Ammon's horn (tissue), 1 donor: ENCODE measurements at regions not wholly inside any gene's neighbourhood (a gene's known extent, or its start where the extent isn't known, plus 50 kb on each side); places are given as distances from the start of the nearest gene placed in this dataset.
A peak's percentile ranks its signal among the peaks of the same experiment; 100 is the strongest.

ENCODE experiments used
- DNase-seq: peaks from one replicate; pipeline ENCODE4 v3.0.0-alpha.2; 2016; ENCODE audit warnings: low spot score

DNA sequence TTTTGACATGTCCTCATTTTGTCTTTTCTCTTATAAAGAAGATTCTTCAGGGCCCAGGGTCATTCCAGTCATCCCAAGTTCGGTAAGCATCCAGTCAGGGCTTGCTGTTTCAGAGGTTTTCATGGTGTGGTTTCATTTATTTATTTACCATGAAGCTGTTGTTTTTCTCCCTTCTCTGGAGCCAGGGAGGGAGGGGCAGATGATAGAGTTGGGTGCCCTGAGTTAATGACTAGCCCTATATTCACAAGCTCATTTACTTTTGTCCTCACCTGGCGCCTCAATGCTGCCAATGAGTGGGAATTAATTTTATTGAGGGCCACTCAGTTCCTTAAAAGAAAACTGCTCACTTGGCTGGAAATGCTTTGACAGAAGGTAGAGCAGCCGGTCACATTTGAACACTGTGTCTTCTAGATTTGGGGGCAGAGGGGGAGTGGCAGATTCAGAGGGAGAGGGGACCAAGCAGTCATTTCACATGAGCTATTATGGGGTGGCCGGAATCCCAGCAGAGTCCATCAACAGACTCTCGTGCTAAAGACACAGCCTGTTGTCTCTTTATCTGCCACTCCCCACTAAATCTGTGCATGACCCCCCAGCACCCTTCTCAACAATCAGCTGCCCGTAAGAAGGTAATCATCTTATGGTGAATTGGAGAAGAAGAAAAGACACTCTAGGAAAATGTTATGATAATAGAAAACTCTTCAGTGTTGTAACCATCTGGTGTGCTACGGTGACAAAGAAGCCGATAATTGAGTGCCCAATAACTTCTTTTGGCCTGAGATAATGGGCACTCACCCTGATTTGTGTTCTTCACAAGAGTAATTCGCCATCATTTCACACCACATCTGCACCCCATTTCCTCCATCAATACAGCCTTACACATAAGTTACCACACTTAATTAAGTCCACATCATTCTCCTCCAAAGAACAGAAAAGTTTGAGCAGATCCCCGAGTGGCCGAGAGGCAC, 573.5 kb upstream of the JAG1 start:
- no peak for DNase-seq

DNA sequence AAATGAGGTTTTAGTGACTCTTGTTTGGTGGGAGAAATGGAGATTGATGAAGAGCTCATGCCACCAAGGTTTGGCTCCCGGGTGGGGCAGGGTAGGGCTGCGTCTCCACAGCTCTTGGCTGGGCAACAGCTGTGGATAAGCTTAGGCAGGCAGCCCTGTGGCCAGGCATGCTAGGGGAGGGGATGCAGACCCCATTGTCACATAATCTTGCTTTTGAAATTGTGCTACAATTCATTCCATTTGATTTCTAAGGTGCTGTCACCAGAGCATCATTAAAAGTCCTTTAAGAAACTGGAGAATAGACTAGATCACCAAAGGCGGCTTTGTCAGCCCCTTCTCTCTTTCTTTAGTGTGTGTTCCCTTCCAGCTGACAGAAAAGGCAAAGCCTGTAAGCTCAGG, 574.2 kb upstream of the JAG1 start:
- no peak for DNase-seq

DNA sequence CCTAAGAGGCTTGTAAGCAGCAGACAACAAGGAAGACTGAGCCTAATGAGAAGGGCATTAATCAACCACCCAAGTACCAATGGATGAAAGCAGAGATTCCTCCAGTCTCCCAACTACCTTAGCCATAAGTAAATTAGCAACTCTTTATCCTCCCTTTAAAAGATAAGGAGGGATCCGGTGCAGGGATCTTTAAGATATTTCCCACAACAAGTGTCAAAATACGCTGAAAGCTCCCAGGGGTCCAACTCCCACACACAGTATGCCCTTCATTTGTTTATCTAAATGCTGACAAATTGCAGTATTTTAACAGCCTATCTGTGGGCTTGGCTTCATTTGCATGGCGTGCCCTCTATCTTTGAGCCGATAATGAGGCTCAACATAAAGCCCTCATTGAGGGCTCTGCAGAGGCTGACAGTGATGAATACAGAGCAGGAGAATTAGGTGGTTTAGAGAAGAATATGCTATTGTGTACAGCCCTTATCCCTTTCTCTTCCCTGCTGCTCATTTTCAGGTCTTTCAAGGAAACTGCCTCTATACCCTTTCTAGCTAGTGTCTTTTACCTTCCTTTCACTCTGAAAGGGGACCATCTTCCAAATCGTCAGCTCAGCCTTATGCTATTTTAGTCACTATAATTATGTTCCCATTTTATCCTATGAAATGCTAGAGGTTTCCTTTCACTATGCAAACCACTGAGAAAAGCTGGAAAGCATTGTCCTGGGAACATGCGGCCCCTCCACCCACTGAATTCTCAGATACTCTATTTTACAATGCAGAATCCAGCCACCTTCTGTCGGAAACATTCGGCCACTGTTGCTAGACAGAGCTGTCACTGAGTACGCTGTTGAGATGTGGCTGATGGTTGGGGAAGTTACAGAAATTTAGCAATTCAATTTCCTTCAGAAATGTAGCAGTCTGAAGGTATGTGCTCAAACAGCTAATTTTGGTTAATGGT, 575.2 kb upstream of the JAG1 start:
- DNase-seq: peak; percentile 67

DNA sequence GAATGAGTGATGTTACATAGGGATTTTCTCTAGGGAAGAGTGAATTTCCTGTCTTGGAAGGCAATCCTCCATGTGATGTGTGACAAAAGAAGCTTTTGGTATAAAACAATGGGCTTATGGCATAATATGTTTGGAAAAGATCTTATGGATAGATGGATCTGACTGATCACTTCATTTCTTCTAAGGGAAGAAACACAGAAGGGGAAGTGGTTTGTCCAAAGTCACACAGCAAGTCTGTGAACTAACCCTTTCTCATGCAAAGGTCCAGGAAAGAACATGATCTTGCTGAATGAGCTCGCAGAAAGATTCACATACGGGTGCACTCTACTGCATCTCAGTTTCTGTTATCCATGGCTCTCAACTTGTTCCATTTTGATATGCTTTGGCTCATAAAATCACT, 575.9 kb upstream of the JAG1 start:
- no peak for DNase-seq

DNA sequence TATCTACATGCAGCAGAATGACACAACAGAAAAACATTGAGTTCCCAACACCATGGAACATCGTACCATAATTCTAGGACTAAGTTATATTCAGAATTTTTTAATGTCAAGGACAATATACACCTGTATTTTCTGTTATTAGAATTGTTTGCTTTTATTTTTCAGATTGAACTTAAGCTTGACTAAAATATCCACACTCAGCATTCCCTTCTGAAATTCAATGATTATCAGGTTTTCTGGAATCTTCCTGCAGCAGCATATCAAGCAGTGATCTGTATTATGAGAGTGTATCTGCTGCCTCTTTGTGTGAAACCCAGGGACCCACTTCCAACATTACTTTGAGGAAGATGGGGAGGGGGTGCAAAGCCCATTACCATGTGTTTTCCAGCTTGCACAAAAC, 578.6 kb upstream of the JAG1 start:
- no peak for DNase-seq

DNA sequence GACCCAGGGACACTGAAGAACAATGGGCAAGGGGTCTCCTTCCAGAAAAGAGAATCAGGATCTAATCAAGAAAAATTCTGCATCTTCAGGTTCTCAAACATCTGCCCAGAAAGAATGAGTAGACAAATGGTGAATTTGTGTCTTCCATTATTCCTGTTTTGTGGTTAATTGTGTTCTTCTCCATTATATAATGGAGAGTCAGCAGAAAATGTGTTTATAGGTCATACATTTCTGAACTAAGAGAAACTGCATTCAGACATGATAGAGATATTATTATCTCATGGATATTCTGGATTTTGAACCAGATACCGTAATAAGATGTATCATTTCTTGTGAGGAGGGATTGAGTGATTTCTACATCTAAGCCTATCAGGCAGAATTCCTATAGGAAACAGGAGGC, 581.7 kb upstream of the JAG1 start:
- DNase-seq: no peak

DNA sequence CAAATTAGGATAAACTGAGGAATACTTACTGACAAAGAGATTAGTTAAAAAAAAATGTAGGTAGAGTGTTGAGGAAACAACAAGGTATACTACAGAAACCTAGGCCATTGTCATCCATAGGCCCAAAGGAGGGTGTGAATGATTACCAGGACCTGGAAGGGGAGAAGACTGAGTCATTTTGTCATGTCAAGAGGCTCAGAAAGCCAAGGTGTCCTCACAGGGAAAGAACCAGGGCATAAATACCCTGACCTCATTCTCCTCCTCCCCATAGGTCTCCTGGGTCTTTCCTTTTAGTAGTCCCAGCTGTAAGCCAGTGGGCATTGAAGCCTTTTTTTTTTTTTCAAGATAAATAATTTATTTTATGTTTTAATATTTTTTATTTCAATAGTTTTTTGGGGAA, 582.1 kb upstream of the JAG1 start:
- DNase-seq: no peak

DNA sequence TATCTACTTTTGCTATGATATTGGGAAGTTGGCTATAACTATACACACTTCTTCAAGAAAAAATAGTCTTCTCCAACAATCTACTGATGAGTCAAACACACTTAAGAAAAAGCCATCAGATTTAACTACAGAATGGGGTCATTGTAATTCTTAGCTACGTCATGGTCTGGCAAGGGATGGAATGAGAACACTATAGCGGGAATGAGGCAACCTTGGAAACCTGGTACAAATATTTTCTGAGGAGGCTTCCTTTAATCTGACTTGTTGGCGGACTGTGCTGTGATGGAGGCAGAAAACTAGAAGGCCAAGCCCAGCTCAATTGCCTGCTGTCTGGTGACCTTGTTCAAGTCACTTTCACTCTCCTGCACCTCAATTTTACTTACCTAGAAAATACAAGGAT, 586.8 kb upstream of the JAG1 start:
- DNase-seq: no peak

DNA sequence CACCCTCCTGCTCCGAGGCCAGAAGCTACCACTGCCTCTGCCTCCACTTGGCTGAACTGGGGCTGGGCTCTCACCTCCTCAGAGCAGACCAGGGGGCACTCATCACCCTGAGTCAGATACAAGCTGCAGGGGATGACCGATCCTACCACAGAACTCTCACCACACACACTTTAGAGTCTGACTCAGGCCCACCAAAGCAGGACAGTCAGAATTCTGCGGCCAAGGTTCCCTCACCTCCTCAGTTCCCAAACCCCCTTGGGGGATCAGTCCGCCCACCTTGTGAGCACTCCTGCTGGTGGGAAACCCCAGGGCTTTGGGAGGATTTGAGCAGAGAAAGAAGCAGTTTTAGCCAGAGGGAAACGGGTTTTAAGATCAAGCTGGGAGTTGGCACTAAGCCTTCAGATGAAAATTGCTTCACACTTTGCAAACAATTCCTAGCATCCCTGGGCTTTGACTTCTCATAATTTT, 587.8 kb upstream of the JAG1 start:
- DNase-seq: no peak

DNA sequence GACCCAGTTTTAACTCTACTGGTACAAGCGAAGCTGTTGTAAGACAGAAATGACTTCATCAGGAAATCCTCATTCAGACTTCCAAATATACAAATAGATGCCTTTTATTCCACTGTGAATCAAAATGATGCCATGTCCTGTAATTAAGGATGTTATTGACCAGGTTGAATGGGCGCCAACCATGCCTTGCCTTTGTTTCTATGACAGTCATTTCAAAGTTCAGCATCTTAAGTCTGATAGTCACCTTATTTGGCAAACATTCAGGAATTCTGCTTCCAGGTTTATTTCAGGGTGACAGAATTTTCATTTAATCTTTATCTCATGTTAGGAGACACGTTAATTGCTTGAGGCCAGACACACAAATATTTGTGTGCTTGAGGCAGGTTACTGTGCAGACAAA, 592.8 kb upstream of the JAG1 start:
- DNase-seq: no peak

DNA sequence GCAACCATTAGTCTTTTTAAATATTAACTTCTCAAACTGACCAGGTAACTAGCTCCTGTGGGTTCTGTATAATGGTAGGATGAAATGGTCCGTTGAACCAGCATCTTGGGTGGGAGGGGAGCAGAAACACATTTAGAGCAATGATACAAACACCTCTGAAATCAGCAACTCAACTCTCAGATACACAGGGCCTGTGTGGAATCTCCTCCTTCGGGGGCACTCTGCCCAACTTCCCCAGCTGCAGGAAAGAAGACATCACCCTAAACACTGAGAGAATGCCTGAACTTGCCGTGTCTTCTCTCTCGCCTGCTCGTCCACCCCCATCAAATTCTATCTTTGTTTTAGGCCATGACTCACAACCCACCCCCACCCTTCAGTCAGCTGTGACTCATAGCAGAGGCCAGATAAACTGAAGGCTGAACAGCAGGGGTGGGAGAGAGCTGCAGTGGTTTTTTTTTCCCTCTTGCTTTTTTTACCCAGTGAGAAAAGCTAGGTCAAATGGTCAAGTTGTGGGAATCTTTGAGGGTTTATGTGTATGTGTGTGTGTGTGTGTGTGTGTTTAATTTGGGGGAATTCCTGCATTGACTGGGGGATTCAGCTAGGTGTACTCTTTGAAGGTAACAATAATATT, 593.4 kb upstream of the JAG1 start:
- DNase-seq: peak; percentile 78

DNA sequence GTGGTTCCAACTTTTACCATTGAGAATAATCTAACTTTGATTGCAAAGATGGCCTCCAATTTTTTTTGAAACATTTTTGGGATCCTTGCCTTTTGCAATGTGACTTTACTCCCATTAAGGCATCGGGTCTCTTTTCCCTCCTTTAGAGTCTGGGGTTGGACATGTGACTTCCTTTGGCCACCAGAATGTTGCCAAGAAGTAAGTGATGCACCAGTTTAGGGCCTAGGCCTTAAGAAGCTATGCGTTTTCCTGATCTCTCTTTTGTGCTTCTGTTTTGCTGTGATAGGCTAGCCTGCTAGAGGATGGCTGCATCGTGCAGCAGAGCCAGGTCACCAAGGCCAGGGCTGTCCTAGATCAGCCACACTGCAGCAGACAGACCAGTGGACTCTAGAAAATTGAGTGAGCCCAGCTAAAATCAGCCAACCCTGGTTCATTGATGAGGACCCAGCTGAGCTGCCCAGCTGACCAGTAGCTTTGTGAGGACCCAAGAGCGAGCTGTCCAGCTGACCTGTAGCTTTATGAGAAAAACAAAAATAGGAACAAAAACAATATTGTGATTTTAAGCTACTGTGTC, 594.0 kb upstream of the JAG1 start:
- no peak for DNase-seq

DNA sequence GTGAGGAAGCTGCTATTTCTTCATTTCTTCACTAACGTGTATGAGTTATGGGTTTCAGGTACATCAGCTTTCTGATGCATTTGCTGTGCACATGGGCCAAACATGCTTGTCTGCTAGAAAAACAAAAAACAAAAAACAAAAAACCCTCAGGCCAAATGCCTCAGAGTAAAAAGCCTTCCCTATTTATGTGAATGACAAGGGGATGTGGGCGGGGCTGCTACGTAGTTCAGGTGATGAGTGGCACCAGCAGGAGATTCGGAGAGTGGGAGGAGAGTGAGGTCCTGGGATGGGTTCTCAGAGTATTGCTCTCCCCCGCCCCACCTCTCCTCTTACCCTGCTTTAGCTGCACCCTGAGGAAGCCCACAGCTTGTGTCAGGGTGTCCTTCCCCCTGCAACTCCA, 596.8 kb upstream of the JAG1 start:
- DNase-seq: no peak

DNA sequence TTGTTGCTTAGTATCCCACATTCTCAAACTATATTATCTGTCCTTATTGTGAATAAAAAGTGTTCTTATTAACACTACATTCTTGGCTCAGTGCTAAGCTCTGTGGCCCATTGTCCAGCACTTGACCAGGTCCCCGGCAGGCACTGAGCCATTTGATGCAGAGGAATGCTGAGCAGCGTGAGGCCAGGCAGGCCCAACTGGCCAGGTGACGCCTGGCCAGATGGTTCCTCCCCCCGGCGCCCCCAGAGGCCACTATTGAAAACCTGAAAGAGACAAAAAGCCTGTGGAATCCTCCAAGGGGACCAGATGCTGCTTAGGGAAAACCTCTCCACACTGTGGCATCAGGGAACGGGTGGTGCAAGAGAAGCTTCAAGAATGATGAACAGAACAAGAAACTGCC, 597.5 kb upstream of the JAG1 start:
- DNase-seq: no peak

DNA sequence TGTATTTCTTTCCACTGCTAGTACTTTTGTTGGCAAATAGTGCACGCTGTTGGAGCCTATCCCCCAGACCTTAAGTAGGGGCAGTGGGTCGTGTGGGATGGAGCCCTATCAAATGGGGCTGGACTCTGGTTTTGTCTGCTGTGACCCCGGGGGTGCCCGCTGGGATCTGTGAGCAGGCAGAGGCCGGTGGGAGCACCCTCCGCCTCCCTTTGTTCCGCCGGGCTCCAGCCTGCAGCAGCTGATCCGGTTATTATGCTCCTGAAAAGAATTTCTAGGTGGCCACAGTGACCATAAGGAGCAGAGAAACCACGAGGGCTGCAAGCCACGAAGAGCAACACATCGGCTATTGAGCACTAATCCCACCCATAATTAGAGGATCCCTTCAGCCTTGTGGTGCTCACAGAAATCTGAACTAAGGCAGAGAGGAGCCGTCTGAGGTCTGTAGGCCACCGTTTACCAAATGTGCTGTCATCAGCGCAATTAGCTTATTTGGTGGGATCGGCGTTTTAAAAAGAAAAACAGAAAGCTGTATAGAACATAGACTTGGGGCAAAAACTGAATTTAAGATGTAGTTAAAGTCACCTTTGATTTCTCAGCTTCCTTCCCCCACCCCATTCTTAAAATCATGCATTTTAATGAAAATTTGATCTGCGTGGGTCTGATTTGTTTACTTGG, 598.3 kb upstream of the JAG1 start:
- no peak for DNase-seq

DNA sequence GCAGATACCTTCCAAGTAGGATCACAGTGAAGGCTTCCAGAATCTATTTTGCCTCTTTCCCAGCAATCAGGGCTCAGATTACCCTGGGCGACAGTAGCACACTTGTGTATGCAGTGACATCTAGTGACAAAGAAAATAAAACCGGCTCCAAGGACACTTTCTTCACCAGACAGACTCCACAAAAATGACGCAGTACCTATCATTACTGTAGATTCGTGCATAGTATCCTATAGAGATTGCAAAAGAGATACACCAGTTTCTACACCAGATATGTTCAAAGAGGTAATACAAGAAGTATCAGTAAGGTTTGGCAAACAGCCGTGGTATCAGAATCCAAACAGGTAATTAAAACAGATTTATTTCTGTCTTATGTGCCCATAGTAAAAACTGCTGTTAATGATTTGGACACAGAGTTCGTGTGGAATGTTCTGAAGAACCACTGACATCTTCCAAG, 600.4 kb upstream of the JAG1 start:
- DNase-seq: peak; percentile 88

DNA sequence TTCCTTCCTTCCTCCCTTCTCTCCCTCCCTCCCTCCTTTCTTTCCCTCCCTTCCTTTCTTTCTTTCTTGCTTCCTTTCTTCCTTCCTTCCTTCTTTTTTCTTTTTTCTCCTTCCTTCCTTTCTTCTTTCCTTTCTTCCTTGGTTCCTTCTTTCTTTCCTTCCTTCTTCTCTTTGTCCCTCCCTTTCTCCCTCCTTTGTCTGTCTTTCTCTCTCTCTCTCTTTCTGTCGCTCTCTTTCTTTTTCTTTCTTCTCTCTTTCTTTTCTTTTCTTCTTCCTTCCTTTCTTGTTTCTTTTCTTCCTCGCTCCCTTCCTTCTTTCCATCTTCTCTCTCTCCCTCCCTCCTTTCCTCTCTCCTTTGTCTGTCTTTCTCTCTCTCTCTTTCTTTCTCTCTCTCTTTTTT, 601.9 kb upstream of the JAG1 start:
- no peak for DNase-seq

DNA sequence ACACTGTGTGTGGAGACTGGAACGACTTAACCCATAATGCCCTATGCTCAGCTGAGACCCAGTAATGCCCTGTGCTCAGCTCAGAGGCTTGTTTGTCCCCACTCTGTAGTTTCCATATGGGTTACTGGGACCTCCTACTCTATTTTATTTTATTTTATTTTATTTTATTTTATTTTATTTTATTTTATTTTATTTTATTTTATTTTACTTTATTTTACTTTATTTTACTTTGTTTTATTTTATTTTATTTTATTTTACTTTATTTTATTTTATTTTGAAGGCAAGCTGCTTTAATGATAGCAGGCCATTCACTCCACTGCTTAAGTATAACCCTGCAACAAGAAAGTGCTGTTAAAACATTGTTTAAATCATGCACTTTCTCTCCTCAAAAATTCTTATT, 603.4 kb upstream of the JAG1 start:
- no peak for DNase-seq

DNA sequence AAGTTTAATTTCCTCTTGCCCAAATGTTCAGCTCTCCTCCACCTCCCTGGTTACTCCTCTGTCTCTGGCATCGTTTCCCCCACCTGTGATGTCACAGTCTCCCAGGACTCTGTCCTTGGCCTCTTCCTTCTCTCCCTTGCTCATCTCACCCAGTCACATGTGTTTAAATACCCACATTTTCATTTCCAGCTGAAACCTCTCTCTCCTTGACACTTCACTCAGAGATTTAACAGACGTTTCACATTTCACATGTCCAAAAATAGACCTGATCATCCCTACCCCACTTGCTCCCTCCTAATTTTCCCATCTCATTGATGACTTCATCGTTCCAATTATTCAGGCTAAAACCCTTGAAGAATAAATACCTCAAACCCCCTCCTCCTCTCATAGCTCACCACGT, 604.1 kb upstream of the JAG1 start:
- no peak for DNase-seq

DNA sequence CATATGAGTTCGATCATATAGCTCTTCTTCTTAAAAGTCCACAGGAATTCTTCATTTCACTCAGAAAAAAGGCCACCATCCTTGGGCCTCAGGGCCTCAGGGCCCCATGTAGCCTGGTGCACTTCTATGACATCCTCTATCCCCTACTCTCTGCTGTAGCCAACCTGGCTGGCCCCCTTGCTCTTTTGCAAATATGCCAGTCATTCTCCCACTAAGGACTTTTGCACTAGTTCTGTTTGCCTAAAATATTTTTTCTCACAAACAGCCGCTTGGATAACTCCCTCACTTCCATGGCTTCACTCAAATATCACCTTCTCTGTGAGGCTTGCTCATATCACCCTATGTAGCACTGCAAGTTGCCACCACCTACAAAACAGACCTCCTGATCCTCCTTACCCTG, 604.7 kb upstream of the JAG1 start:
- DNase-seq: no peak

DNA sequence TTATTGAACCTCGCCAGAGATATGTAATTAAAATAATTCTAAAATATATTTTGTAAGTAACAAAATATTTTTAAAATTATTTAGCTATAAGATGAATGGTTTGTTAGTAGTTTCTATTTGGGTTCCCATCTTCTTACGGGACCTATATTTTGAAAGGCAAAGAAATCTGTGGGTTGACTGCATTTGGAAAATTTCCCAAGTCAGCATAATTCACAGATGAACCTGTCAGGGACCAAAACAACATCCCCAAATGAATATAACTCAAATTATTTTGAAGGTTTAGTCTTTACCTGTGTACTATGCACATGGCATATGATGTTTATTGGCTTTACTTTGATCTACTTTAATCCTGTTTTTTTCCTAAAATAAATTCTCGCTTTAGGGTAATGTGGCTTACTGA, 607.4 kb upstream of the JAG1 start:
- no peak for DNase-seq
